HG02759 (cell line): ENCODE measurements at regions not wholly inside any gene's neighbourhood (a gene's known extent, or its start where the extent isn't known, plus 50 kb on each side); places are given as distances from the start of the nearest gene placed in this dataset.

ENCODE experiments used
- ATAC-seq: cut with Tn5 transposase; IDR thresholded peaks from one replicate; pipeline ENCODE4 v1.9.1; 2021; ENCODE audit warnings: mild to moderate bottlenecking, moderate library complexity; ENCODE audit not compliant: unreplicated experiment

DNA sequence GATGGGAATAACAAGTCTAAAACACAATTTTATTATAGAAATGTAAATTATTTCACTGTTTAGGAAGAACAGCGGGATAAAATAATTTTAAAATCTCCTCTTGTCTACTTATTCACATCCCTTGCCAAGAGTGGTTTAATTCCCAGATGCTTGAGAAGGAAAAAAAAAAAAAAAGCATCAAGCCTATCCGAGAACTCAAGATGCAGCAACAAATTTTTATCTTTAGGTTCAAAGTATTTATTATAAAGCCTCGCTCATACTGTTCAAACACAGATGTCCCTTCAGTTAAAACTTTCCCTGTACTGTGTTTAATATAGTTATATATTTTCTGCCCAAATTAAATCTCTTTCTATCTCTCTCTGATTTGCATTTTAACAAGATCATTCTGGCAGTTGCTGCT is 1615.8 kb downstream of the PLA2G4A start:
- ATAC-seq, result no peak

DNA sequence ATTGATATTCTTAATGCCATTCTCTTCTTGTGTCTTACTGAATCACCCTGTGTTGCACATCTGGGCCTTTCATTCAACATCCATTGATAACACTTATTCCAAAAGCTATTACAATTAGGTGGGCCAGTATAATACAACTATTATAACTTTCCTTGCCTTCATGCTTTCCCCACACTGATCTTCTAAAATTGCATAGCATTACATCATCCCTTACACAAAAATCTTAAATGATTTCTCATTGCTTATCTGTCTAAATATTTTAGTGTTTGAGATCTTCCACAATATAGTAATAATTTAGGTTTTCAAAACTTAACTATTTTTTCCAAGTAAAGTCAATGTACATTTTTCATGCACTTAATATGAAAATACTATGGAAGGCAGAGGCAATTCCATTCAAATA is 1634.1 kb downstream of the PLA2G4A start:
- no peak for ATAC-seq

DNA sequence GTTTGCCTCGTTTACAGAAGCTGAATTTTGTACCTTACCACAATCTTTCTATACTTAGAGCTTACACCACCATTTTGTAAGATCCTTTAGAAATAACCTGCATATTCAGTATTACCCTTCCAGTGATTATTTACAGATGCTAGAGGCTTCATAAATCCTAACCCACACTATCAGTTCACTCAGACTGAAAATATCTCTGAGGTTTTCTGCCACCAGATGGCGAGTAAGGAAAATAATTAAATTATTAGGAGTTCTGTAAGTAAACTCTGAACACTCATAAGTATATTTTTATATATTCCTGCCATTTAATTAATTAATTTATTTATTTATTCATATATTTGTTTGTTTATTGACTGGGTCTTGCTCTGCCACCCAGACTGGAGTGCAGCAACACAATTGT is 1635.2 kb downstream of the PLA2G4A start:
- no peak for ATAC-seq

DNA sequence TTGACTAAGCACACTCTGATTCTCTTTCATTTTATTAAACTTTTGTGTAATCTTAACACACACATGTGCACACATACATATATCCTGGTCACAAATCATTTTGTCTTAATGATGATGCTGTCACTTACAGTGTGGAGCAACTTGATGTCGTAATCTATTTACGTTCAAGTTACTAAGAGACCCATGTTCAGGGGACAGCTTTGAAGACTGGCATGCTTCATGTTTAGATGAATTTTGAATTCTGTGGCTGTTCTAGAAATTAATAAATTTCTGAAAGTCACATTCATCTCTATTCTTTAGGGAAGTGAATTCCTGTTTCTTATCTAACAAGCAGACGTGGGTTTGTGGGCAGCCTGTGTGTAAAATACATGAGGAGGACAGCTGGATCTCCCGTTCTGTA is 1637.8 kb downstream of the PLA2G4A start:
- no peak for ATAC-seq

DNA sequence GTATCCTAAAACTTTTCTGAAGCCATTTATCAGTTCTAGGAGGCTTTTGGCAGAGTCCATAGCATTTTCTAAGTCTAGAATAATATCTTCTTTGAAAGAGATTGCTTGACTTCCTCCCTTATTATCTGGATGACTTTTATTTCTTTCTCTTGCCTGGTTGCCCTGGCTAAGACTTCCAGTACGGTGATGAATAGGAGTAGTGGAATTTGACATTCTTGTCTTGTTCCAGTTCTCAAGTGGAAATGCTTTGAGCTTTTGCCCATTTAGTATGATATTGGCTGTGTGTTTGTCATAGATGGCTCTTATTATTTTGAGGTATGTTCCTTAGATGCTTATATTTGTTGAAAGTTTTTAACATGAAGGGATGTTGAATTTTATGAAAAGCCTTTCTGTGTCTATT is 1647.9 kb downstream of the PLA2G4A start:
- ATAC-seq, result no peak

DNA sequence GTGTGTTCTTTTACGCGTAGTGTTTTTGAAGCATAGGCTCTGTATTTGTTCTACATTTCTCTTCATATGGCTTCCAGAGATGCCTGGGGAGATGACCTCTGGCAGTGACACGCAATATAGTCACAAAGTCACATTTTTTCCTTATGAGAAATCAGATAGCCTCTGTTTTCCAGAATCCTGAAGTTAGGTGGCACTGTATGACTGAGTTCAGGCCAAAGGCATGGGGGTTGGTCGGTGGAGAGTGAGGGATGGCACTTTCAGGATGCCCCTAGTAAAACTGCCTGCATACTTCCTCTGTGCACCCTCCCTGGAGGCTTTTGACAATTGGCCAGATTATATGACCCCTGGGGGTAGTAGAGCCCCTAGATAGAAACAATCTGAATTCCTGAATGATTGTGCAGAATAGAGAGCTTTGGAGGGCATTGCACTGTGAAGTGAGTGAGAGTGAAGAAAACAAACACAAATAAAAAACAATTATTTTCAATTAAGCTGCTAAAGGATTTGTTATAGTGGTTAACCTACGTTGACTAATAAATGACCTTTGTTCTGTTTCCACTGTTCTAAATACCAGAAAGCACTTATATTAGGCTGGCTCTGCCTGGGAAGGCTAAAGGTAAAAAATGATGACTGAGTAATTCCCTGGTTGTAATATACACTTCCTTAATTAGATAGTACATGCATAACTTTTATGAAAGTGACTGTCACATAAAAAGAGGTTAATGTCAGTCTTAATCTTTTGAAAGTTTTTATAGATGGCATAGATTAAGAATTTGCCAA is 1660.8 kb downstream of the PLA2G4A start:
- no peak for ATAC-seq

DNA sequence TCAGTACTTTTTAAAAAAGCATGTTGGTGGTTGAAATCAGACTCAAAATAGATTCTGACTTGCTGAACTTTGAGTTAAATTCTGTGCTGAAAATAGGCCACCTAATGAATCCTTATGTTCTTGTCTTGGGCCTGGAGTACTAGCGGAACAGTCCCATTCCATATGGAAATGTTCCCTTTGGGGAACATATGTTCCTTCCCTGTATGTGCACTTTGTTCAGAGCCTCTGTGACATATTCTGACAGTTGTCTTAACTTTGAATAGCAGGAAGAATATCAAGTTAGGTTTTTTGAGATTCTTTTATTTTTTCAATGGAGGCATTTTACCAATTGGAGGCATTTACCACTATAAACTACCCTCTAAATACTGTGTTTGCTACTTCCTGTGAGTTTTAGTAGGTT is 1667.8 kb downstream of the PLA2G4A start:
- no peak for ATAC-seq

DNA sequence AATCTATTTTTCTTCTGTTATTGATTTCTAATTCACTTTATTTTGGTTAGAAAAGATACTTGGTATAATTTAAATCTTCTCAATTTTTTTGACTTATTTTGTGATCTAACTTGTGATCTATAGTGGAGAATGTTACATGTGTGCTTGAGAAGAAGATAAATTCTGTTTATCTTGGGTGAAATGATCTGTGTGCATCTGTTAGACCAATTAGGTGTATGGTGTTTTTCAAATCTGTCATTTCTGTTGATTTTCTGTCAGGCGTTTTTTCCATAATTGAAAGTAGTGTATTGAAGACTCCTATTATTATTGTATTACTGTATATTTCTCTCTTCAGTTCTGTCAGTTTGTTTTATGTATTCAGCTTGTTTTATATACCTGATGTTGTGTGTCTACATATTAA is 1668.3 kb downstream of the PLA2G4A start:
- no peak for ATAC-seq

DNA sequence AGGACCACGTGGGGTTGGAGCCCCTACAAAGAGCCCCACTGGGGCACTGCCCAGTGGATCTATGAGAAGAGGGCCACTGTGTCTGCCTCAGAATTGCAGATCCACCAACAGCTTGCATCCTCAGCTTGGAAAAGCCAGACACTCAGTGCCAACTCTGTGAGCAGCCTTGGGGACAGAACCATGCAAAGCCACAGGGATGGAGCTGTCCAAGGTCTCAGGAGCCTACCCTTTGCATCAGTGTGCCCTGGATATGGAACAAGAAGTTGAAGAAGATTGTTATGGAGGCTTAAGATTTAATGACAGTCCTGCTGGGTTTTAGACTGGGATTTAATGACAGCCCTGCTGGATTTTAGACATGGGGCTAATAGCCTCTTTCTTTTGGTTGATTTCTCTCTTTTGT is 1670.9 kb downstream of the PLA2G4A start:
- no peak for ATAC-seq

DNA sequence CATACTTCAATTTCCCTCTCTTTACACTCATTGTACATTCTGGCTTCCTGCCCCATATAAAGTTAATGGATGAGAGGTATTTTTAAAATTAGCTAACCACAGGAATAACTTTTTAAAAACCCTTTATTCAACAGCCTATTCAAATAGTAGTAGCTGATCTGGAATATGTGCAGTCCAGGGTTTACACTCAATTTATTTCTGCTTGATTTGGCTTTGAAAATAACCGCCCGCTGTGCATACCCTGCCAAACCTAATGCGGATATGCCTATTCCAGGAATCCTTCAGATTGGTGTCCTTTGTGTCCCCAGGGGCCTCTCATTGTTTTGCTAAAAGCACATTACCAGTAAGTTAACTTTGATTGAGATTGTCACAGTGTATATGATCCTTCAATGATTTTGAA is 1686.2 kb downstream of the PLA2G4A start:
- ATAC-seq, result no peak

DNA sequence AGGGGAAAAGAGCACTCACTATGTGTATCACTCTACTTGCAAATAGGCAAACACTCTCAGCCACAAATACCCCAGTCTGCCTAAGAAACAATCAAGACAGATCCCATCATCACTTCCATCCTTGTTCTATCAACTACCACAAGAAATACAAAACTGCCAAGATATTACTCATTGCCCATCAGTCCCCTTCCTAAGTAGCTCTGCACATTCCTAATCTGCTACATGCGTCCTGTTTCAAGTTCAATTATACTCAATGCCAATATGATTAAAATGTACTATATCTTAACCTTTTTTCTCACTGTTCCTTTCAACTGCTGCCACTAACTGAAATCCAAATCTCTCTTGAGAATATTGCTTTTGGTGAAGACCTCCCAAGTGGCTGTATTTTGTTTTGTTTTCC is 1688.4 kb downstream of the PLA2G4A start:
- no peak for ATAC-seq

DNA sequence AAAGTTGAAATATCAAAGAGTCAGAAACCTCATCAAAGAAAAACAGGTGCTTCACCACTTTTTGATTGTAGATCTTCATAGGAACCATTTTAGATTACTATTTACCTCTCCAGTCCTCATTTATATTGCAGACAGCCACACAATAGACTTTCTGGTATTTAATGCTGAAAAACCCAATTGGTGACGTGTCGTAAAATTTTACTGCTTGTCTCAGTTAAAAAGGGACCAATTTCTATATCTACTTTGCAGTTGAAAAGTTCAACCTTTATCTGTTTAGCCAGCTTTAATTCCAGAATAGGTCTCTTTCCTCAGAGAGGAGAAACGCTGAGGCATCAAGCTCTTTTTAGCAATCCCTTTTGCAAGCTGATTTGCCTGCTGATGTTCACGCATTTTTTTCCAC is 1722.4 kb downstream of the PLA2G4A start:
- ATAC-seq, result no peak

DNA sequence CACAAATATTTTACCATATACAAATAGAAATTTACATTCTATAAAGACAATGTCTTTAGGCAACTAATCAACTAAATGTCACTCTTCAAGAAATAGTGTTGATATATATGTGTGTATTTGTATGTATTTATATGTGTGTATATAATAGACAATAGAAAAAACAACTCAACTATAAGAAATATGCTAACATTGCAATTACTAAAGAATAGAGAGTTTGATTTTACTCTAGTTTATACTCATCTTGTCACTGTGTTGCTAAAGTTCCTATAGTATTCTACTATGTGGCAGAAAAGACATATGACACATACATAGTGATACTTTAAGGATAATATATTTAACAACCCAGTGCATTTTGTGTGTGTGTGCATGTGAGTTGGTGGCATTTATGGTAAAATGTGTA is 1728.3 kb downstream of the PLA2G4A start:
- no peak for ATAC-seq

DNA sequence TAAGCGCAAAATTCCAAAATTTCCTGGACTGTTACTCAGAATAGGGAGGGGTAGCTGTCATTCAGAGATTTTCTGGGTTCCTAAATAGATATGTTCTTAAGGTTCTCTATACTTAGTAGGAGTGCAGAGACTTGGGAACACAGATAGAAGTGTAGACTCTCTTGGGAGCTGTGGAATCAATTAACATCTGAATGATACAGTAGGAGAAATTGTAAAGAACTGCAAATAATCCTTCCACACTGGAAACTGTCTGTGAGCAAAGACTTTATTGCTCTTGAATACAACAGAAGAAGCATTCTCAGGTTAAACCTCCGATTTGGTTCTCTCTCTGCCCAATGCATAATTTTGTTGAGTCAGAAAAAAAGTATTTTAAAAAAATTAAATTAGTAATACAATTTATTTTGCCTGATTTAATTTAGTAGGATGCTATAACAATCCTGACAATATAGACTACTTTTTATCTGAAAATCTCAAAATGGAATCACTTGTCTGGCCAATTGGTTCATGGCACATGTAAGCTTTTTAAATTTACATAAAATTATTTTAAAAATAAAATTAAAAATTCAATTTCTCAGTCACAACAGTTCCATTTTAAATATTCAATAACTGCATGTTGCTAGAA is 1754.3 kb downstream of the PLA2G4A start:
- no peak for ATAC-seq

DNA sequence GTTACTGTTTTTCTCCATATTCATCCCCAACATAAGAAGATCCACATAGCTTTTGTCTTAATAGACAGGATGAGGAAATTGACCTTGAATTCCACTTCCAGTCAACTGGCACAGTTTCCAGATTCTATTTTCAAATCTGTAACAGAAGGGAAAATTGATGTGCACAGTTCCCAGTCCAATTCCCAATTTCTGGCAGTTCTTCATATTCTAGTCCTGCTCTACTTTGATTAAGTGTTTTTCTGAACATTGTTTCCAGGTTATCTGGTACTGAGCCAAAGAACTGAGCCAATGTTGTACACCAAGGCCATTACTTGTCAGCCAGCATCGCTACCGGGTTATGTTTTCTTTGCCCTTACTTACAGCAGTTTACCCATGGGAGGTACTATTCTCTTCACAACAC is 1755.4 kb downstream of the PLA2G4A start:
- no peak for ATAC-seq

DNA sequence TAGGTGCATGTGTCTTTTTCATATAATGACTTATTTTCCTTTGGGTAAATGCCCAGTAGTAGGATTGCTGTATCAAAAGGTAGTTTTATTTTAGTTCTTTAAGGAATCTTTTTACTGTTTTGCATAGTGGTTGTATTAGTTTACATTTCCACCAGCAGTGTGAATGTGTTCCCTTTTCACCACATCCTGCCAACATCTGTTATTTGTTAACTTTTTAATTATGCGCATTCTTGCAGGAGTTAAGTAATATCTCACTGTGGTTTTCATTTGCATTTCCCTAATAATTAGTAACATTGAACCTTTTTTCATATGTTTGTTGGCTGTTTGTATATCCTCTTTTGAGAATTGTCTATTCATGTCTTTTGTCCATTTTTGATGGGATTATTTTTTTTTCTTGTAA is 1761.9 kb downstream of the PLA2G4A start:
- ATAC-seq, result no peak

DNA sequence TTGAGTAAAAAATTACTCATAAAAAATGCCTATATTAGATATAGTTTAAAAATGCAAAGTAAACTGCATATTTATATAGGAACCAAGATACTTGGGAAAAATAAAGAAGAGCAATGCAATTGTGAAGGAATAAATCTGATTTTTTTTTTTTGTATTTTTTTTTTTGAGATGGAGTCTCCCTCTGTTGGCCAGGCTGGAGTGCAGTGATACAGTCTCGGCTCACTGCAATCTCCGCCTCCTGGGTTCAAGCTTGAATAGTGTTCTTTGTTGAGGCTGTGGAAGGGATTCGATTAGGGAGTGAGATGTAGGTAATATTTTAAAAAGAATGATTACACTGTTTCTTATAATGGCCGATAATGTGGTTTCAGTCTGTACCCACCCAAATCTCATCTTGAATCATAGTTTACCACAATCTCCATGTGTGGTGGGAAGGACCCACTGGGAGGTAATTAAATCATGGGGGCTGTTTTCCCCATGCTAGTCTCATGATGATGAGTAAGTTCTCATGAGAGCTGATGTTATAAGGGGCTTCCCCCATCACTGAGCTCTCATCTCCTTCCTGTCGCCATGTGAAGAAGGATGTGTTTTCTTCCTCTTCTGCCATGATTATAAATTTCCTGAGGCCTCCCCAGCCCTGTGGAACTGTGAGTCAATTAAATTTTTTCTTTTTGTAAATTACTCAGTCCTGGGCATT is 1765.9 kb downstream of the PLA2G4A start:
- ATAC-seq, result no peak

DNA sequence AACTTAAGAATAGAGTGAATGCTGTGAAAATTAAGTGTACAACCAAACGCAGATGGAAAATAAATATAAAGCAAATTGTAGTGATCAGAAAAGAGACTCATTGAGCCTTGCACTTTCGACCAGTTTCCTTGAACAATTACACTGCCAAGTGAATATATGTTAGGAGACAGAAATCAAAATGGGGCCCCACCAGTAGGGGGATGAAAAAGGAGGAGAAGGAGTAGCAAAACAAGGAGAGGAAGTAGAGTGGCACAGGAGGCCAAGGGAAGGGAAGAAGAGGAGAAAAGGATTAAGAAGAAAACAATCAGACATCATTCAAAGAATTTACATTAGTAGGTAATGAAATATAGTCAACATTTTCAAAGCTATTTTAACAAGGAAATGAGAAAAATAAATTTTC is 1770.6 kb downstream of the PLA2G4A start:
- no peak for ATAC-seq

DNA sequence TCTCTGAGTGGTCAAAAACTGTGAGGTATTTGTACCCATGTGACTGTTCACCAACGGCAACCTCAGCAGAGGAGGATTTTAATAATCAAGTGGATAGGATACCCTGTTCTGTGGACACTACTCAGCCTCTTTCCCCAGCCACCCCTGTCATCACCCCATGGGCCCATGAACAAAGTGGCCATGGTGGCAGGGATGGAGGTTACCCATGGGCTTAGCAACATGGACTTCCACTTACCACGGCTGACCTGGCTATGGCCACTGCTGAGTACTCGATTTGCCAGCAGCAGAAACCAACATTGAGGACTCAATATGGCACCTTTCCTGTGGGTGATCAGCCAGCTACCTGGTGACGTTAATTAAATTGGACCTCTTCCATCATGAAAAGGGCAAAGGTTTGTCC is 1782.7 kb downstream of the PLA2G4A start:
- ATAC-seq, result no peak

DNA sequence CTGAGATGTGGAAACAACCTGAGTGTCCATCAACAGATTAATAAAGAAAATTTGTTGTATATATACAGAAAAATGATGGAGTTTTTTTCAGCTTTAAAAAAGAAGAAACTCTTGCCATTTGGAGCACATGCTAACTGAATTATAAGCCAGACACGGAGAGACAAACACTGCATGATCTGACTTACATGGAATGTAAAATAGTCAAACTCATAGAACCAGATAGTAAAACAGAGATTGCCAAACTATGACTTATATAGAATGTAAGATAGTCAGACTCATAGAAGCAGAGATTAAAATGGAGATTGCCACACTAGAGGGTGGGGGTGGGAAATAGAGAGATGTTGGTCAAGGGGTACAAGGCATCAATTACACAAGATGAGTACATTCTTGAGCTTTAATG is 1786.6 kb downstream of the PLA2G4A start:
- no peak for ATAC-seq

DNA sequence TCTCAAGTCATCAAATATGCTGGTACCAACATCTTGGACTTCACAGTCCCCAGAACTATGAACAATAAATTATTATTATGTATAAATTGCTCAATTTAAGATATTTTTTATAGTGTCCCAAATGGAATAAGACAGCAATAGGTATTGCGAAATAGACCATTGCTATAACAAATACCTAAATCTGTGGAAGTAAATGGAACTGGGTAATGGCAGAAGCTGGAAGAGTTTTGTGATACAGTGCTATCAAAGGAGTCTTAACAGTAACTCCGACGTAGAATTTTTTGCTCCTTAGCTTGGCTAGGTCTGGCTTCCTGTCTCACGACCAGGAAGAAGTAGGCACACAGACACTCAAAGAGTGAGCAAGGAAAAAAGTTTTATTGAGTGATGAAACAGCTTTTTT is 1791.5 kb downstream of the PLA2G4A start:
- ATAC-seq, result no peak

DNA sequence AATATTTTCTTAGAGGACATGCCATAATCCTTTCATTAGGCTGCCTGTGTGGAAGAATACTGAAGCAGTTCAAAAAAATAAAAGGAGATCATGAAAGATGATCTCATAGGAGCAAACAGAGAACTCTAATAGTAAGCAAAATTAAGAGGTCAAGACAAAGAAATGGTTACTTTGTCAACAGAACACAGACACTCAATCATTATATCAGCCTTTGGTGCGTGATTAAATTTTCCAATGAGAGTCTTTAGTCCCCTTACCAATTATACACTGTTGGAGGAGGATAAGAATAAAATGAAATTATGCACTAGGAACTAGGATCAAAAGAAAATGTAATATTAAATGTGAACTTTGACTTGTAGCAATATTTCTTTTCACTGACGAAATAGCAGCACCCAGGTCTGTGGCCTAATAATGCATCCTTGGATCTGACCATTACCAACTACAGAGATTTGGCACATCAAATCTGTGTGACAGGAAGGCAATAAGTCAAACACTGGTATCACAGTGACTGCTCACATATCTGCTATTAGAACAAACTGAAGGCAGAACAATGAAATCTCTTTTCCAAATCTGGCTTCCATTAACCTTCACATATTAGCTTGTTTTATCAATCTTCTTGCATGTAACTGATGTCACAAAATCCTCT is 1812.9 kb downstream of the PLA2G4A start:
- ATAC-seq, result no peak
